B cell (primary cell): ENCODE measurements at regions not wholly inside any gene's neighbourhood (a gene's known extent, or its start where the extent isn't known, plus 50 kb on each side); places are given as distances from the start of the nearest gene placed in this dataset.

Source experiments
- ATAC-seq: fragments of 200-7000 bp; cut with Tn5 transposase; one replicate; pipeline ENCODE4 v1.10.0; 2021; ENCODE audit warnings: low read depth, mild to moderate bottlenecking, moderate number of reproducible peaks, moderate library complexity
- CTCF ChIA-PET: fragments of 350-600 bp; sonication (Branson Sonifier 250); formaldehyde crosslinking; loops from one replicate; lab custom pipeline; 2021; ENCODE audit warnings: antibody characterized with exemption, inconsistent platforms; lab: Charles Lee
- POLR2A ChIA-PET: fragments of 350-600 bp; sonication (Branson Sonifier 250); formaldehyde crosslinking; loops from one replicate; lab custom pipeline; 2021; ENCODE audit warnings: antibody characterized with exemption; lab: Charles Lee
- DNase-seq: peaks from one replicate; pipeline ENCODE4 v3.0.0; 2013
- H2AFZ ChIP-seq: 2 replicates; pipeline ENCODE4 v1.6.1; 2012; ENCODE audit warnings: mild to moderate bottlenecking, low read depth, low read length; ENCODE audit not compliant: insufficient read depth, poor library complexity, severe bottlenecking
- H3K27ac ChIP-seq, 2 donors: 1 replicate in 1 of 2; 2 replicates in 1 of 2; pipeline ENCODE4 v1.5.1; 2012 to 2013; ENCODE audit warnings: low read length in 2 of 2, mild to moderate bottlenecking in 2 of 2, moderate library complexity in 1 of 2
- H3K27me3 ChIP-seq, 4 experiments: fragments of 200-600 bp in 1 of 4; sonication (generic) in 1 of 4; replicated peaks in 1 of 4; 1 replicate in 2 of 4; 2 replicates in 2 of 4; pipeline versions ENCODE4 v1.6.1 to v1.7.0; 2013 to 2016; ENCODE audit warnings: low read length in 3 of 4, mild to moderate bottlenecking in 2 of 4, mixed read lengths in 1 of 4, moderate library complexity in 1 of 4; ENCODE audit not compliant: insufficient read depth in 4 of 4, control insufficient read depth in 3 of 4; ENCODE audit errors: control extremely low read depth in 1 of 4
- H3K36me3 ChIP-seq, 2 experiments: replicated peaks in 1 of 2; 1 replicate in 1 of 2; 2 replicates in 1 of 2; pipeline versions ENCODE4 v1.6.1 to v1.7.1; 2013; ENCODE audit warnings: low read length in 1 of 2; ENCODE audit not compliant: insufficient read depth in 2 of 2, control insufficient read depth in 1 of 2; ENCODE audit errors: control extremely low read depth in 1 of 2, extremely low read depth in 1 of 2
- H3K4me1 ChIP-seq, 2 donors: fragments of 200-600 bp in 1 of 2; sonication (generic) in 1 of 2; 1 replicate in 1 of 2; 2 replicates in 1 of 2; pipeline versions ENCODE4 v1.5.1 to v1.6.1; 2013 to 2017; ENCODE audit warnings: low read length in 2 of 2; ENCODE audit not compliant: control insufficient read depth in 2 of 2, insufficient read depth in 2 of 2
- H3K4me2 ChIP-seq: replicated peaks from 2 replicates; pipeline ENCODE3; 2012; ENCODE audit warnings: mild to moderate bottlenecking, low read depth, low read length; ENCODE audit not compliant: poor library complexity, severe bottlenecking
- H3K4me3 ChIP-seq, 5 experiments: fragments of 200-600 bp in 1 of 5; sonication (generic) in 1 of 5; 1 replicate in 3 of 5; 2 replicates in 2 of 5; pipeline versions ENCODE4 v1.5.1 to v1.7.0; 2011 to 2016; ENCODE audit warnings: low read length in 4 of 5, mild to moderate bottlenecking in 4 of 5, low read depth in 2 of 5, control low read depth in 1 of 5, moderate library complexity in 1 of 5; ENCODE audit not compliant: insufficient read depth in 1 of 5; ENCODE audit errors: control extremely low read depth in 1 of 5, extremely low read depth in 1 of 5
- H3K79me2 ChIP-seq: fragments of 200-600 bp; sonication (generic); one replicate; pipeline ENCODE4 v1.6.0; 2016; ENCODE audit warnings: low read length; ENCODE audit not compliant: control insufficient read depth, insufficient read depth
- H3K9ac ChIP-seq: fragments of 200-600 bp; sonication (generic); 2 replicates; pipeline ENCODE4 v1.6.1; 2017; ENCODE audit warnings: mild to moderate bottlenecking, low read length, moderate library complexity
- H3K9me3 ChIP-seq, 3 donors: one replicate each; pipeline versions ENCODE4 v1.6.1 to v1.7.1; 2013; ENCODE audit warnings: low read length in 2 of 3; ENCODE audit not compliant: control insufficient read depth in 2 of 3, insufficient read depth in 1 of 3; ENCODE audit errors: control extremely low read depth in 1 of 3
- H4K20me1 ChIP-seq: 2 replicates; pipeline ENCODE4 v1.6.0; 2012; ENCODE audit warnings: mild to moderate bottlenecking, low read length; ENCODE audit not compliant: insufficient read depth, control insufficient read depth, poor library complexity, severe bottlenecking
- H3K27ac Mint-ChIP-seq: one replicate; pipeline ENCODE4 v1.8.0; 2021; ENCODE audit warnings: mixed read lengths
- H3K27me3 Mint-ChIP-seq: one replicate; pipeline ENCODE4 v1.8.0; 2021; ENCODE audit warnings: mixed read lengths
- H3K4me1 Mint-ChIP-seq: one replicate; pipeline ENCODE4 v1.8.0; 2021; ENCODE audit warnings: mixed read lengths
- H3K4me3 Mint-ChIP-seq: one replicate; pipeline ENCODE4 v1.8.0; 2021; ENCODE audit warnings: mixed read lengths
- H3K9me3 Mint-ChIP-seq: one replicate; pipeline ENCODE4 v1.8.0; 2022; ENCODE audit warnings: mixed read lengths; ENCODE audit not compliant: insufficient read depth
- EZH2 ChIP-seq: IDR thresholded peaks from 2 replicates; pipeline ENCODE4 v1.6.1; 2012; ENCODE audit warnings: borderline replicate concordance, low read depth, mild to moderate bottlenecking, moderate library complexity, low read length; ENCODE audit not compliant: insufficient read depth, poor library complexity, severe bottlenecking
- WGBS: methylation state at CpG from one replicate; pipeline ENCODE4 v1.1.5; 2013; ENCODE audit warnings: missing lambda C conversion rate; ENCODE audit not compliant: insufficient coverage; 5-methylcytosine and 5-hydroxymethylcytosine counted together
- intact Hi-C: fragments of 100-400 bp; cut with micrococcal nuclease; formaldehyde crosslinking; loops from one replicate; pipeline ENCODE4 v1.10.0; 2022
- TF ChIP-seq, protein P1 (sequence below): fragments of 200-600 bp; IDR thresholded peaks from one replicate; pipeline ENCODE4 v1.8.0; 2022; ENCODE audit warnings: antibody characterized with exemption, mild to moderate bottlenecking

DNA sequence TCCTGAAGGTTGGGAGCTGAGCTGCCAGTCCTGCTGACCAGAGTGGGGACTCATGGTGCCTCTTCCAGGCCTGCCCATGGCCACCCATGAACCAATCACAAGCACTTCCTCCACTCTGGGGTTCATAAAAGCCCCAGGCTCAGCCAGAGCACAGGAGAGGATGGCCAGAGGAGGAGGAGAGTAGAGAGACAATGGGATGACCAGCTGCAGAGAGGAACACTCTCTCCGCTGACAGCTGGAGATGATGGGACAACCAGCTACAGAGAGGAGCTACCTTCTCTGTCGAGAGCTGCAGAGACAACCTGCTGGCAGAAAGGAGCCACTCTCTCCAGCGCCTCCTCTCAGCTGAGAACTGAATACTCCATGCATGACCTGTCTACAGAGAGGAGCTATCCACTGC is 886.1 kb downstream of the BCL11B start:
- H3K4me3 ChIP-seq, result no peak overlapping the region

DNA sequence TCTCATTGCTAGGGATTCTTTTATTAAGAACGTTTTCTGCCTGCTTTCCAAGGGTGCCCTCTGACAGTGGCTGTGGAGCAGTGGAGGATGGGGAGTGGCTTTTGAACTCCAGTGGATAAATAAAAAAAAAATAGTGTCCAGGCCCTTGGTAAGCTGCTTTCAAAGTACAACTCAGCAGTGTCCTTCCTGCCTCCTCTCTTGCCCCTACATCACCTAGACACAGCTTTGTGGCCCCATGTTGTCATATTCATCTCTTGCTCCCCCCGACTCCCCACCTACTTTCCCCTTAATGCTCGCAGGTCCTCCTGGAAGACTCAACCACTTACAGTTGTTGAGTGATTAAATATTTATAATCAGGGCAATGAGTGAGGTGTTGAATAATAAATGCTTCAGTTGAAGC is 880.9 kb downstream of the BCL11B start:
- Histone ChIP-seq H3K9me3 (peaks cover 0 to 7% (median 0%) of the 10 kb centered on the region in 3 donors), H3K4me3 (no peak overlapping the region), H3K9ac (no peak overlapping the region), H2AFZ (no peak overlapping the region), H3K36me3 (no peaks in the 10 kb centered on the region), H3K4me2 (no peak overlapping the region), H3K4me1 (no peaks in the 10 kb centered on the region), H4K20me1 (no peaks in the 10 kb centered on the region), H3K79me2 (no peaks in the 10 kb centered on the region), H3K27me3 (no peaks in the 10 kb centered on the region), H3K27ac (no peak overlapping the region)
- intact Hi-C loops, result no loop called here
- CTCF ChIA-PET, result no interaction called here
- no peak for TF ChIP-seq EZH2
- TF ChIP-seq, protein P1, sequence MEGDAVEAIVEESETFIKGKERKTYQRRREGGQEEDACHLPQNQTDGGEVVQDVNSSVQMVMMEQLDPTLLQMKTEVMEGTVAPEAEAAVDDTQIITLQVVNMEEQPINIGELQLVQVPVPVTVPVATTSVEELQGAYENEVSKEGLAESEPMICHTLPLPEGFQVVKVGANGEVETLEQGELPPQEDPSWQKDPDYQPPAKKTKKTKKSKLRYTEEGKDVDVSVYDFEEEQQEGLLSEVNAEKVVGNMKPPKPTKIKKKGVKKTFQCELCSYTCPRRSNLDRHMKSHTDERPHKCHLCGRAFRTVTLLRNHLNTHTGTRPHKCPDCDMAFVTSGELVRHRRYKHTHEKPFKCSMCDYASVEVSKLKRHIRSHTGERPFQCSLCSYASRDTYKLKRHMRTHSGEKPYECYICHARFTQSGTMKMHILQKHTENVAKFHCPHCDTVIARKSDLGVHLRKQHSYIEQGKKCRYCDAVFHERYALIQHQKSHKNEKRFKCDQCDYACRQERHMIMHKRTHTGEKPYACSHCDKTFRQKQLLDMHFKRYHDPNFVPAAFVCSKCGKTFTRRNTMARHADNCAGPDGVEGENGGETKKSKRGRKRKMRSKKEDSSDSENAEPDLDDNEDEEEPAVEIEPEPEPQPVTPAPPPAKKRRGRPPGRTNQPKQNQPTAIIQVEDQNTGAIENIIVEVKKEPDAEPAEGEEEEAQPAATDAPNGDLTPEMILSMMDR, result no peak
- ATAC-seq (no peak), DNase-seq (no peak)
- H3K9me3 Mint-ChIP-seq, result peaks cover 10% of the 10 kb centered on the region
- H3K4me1 Mint-ChIP-seq, result no peaks in the 10 kb centered on the region
- H3K27me3 Mint-ChIP-seq, result no peaks in the 10 kb centered on the region
- H3K4me3 Mint-ChIP-seq, result no peak overlapping the region
- WGBS, result 86% methylated on average over 1 of the region's 3 CpGs
- POLR2A ChIA-PET, result no interaction called here
- H3K27ac Mint-ChIP-seq, result no peak overlapping the region

More for the DNA sequence above, 886.1 kb downstream of the BCL11B start:
- Mint-ChIP-seq H3K4me3 (no peak overlapping the region), H3K27ac (no peak overlapping the region), H3K9me3 (peaks cover 9% of the 10 kb centered on the region), H3K4me1 (no peaks in the 10 kb centered on the region), H3K27me3 (no peaks in the 10 kb centered on the region)
- 76% methylated on average over 3 of the region's 3 CpGs for WGBS
- H3K4me1 ChIP-seq, result no peaks in the 10 kb centered on the region
- intact Hi-C loops, result no loop called here
- no peaks in the 10 kb centered on the region for H3K79me2 ChIP-seq
- H3K9ac ChIP-seq, result no peak overlapping the region
- no peak overlapping the region for H3K27ac ChIP-seq
- CTCF ChIA-PET, result no interaction called here
- no peaks in the 10 kb centered on the region for H4K20me1 ChIP-seq
- no peak for DNase-seq
- POLR2A ChIA-PET, result no interaction called here
- no peak overlapping the region for H2AFZ ChIP-seq
- no peak overlapping the region for H3K4me2 ChIP-seq
- no peaks in the 10 kb centered on the region for H3K27me3 ChIP-seq
- TF ChIP-seq, protein P1, result no peak
- TF ChIP-seq EZH2, result no peak
- H3K9me3 ChIP-seq, result peaks cover 0 to 23% (median 0%) of the 10 kb centered on the region in 3 donors
- H3K36me3 ChIP-seq, result no peaks in the 10 kb centered on the region
- no peak for ATAC-seq
